ENCODE measurements at regions not wholly inside any gene's neighbourhood (a gene's known extent, or its start where the extent isn't known, plus 50 kb on each side); places are given as distances from the start of the nearest gene placed in this dataset.

DNA sequence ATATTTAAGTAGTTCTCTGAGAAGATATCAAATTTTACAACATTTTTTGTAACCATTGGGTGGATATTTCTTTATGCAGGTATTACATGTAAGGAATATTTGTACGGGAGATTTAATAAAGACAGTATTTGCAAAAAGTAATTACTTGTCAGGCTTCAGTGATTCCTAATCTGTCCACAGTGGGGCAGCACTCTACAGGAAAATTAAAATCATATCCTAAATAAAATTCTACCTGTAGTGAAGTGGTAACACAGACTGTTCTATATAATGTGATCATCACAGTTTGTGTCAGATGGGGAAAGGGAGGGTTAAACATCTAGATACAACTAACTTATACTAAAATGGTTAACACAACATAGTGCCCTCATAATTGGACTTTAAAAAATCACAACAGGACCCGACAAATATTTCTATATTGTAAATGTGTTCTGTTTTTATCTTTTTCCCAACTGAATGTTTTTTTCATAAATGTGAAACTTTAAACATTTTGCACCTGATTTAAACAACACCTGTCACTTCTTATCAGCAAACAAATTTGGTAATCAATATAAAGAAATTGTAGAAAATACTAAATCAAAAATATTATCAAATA lies 145.6 kb upstream of the MANEA start:
- TF ChIP-seq, protein P1, sequence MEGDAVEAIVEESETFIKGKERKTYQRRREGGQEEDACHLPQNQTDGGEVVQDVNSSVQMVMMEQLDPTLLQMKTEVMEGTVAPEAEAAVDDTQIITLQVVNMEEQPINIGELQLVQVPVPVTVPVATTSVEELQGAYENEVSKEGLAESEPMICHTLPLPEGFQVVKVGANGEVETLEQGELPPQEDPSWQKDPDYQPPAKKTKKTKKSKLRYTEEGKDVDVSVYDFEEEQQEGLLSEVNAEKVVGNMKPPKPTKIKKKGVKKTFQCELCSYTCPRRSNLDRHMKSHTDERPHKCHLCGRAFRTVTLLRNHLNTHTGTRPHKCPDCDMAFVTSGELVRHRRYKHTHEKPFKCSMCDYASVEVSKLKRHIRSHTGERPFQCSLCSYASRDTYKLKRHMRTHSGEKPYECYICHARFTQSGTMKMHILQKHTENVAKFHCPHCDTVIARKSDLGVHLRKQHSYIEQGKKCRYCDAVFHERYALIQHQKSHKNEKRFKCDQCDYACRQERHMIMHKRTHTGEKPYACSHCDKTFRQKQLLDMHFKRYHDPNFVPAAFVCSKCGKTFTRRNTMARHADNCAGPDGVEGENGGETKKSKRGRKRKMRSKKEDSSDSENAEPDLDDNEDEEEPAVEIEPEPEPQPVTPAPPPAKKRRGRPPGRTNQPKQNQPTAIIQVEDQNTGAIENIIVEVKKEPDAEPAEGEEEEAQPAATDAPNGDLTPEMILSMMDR (conservative IDR thresholded peaks at IDR 0.05; ENCODE audit: low read depth, low read length): peak; percentile 69
- DNase-seq (ENCODE audit: low read depth): peak; percentile 1
- H3K4me3 ChIP-seq (ENCODE audit: low read depth, low read length): no peak overlapping the region

- TF ChIP-seq, protein P1 (conservative IDR thresholded peaks at IDR 0.05; ENCODE audit: low read depth, low read length): no peak
- H3K4me3 ChIP-seq (ENCODE audit: low read depth, low read length): no peak overlapping the region
- DNase-seq (ENCODE audit: low read depth): no peak
Observed at GRCh38 chr6:95439741-95440140, 137.6 kb upstream of the MANEA start.

GRCh38 chr6:95448208-95448607 lies 129.1 kb upstream of the MANEA start:
- no peak overlapping the region for H3K4me3 ChIP-seq (ENCODE audit: low read depth, low read length)
- no peak for DNase-seq (ENCODE audit: low read depth)
- TF ChIP-seq, protein P1 (conservative IDR thresholded peaks at IDR 0.05; ENCODE audit: low read depth, low read length): no peak

GRCh38 chr6:95469511-95469910 lies 107.8 kb upstream of the MANEA start:
- H3K4me3 ChIP-seq (ENCODE audit: low read depth, low read length): no peak overlapping the region
- TF ChIP-seq, protein P1 (conservative IDR thresholded peaks at IDR 0.05; ENCODE audit: low read depth, low read length): no peak
- no peak for DNase-seq (ENCODE audit: low read depth)

- TF ChIP-seq, protein P1 (conservative IDR thresholded peaks at IDR 0.05; ENCODE audit: low read depth, low read length): no peak
- H3K4me3 ChIP-seq (ENCODE audit: low read depth, low read length): no peak overlapping the region
- DNase-seq (ENCODE audit: low read depth): no peak
Observed at GRCh38 chr6:95478941-95479340, 98.4 kb upstream of the MANEA start.

DNA sequence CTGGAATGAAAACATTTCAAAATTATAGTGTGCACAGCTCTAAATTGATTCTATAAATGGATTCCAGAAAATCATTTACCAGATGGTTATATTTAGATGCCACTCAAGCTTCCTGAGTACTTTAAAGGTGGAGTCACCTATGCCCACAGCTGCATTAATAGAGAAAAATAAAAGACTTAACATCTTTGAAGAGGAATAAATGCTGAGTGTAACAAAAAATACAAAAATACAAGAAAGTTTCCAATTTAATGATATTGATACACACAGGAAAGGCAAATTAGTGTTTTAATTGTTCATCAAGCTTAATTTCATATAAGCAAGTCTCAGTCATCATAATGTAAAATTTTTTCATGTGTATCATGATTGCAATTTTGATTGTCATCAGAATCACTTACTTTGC lies 89.5 kb upstream of the MANEA start:
- H3K4me3 ChIP-seq (ENCODE audit: low read depth, low read length): no peak overlapping the region
- TF ChIP-seq, protein P1 (conservative IDR thresholded peaks at IDR 0.05; ENCODE audit: low read depth, low read length): no peak
- DNase-seq (ENCODE audit: low read depth): no peak

DNA sequence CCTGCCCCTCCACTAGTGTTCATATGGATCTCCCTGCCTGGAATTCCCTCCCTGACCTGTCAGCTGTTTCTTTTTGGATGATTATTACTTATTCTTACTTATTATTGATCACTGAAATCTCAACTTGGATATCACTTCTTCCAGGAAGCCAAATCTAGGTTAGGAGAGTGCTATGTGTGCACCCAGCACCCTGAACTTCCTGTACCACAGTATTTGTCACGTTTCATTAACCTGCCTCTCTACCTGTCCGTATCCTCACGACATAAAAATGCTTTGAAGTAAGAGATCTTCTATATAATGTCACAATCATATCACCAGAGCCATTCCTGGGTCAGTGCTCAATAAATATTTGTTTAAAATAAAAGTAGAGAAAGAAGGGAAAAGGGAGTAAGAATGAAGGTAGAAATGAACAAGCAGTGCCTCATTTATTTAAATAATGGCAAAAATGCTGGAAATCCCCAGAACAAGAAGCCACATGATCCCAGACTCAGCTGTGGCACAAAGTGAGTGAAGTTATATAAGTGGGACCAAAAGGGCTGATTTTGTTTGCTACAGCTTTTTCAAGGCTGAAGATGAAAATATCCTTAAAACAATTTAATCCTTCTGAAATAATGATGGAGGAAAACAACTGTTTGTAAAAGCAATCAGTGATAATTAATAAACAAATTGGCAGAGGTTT lies 88.0 kb upstream of the MANEA start:
- DNase-seq (ENCODE audit: low read depth): no peak
- H3K4me3 ChIP-seq (ENCODE audit: low read depth, low read length): no peak overlapping the region
- TF ChIP-seq, protein P1 (conservative IDR thresholded peaks at IDR 0.05; ENCODE audit: low read depth, low read length): no peak
